ENCODE measurements at regions not wholly inside any gene's neighbourhood (a gene's known extent, or its start where the extent isn't known, plus 50 kb on each side); places are given as distances from the start of the nearest gene placed in this dataset.
A peak's percentile ranks its signal among the peaks of the same experiment; 100 is the strongest.

- H3K27ac ChIP-seq (ENCODE audit: low read length) = no peak overlapping the region
- H3K4me3 ChIP-seq (ENCODE audit: low read depth in 1 of 2, low read length in 2 of 2) = no peak overlapping the region
- no peaks in the 10 kb centered on the region for H3K27me3 ChIP-seq (ENCODE audit: low read depth, low read length)
- no peaks in the 10 kb centered on the region for H3K36me3 ChIP-seq (ENCODE audit: control insufficient read depth in 1 of 2, insufficient read depth in 2 of 2, low read length in 2 of 2)
- no peaks in the 10 kb centered on the region for H3K9me3 ChIP-seq (ENCODE audit: control insufficient read depth in 1 of 2, low read length in 2 of 2)
- H3K4me1 ChIP-seq (ENCODE audit: control insufficient read depth in 1 of 2, insufficient read depth in 2 of 2, low read length in 2 of 2) = no peaks in the 10 kb centered on the region
Observed at GRCh38 chr6:147103694-147104093, 100.5 kb upstream of the STXBP5 start.

- H3K9me3 ChIP-seq (ENCODE audit: control insufficient read depth in 1 of 2, low read length in 2 of 2) = no peaks in the 10 kb centered on the region
- no peak overlapping the region for H3K4me3 ChIP-seq (ENCODE audit: low read depth in 1 of 2, low read length in 2 of 2)
- no peaks in the 10 kb centered on the region for H3K4me1 ChIP-seq (ENCODE audit: control insufficient read depth in 1 of 2, insufficient read depth in 2 of 2, low read length in 2 of 2)
- no peaks in the 10 kb centered on the region for H3K36me3 ChIP-seq (ENCODE audit: control insufficient read depth in 1 of 2, insufficient read depth in 2 of 2, low read length in 2 of 2)
- H3K27me3 ChIP-seq (ENCODE audit: low read depth, low read length) = no peaks in the 10 kb centered on the region
- H3K27ac ChIP-seq (ENCODE audit: low read length) = no peak overlapping the region
Observed at GRCh38 chr6:147105786-147106185, 98.4 kb upstream of the STXBP5 start.

- H3K4me3 ChIP-seq (ENCODE audit: low read depth in 1 of 2, low read length in 2 of 2) = no peak overlapping the region
- no peaks in the 10 kb centered on the region for H3K27me3 ChIP-seq (ENCODE audit: low read depth, low read length)
- no peak overlapping the region for H3K27ac ChIP-seq (ENCODE audit: low read length)
Observed at GRCh38 chr6:147106759-147107401, 97.3 kb upstream of the STXBP5 start.

GRCh38 chr6:147108259-147108910 is 95.8 kb upstream of the STXBP5 start:
- no peaks in the 10 kb centered on the region for H3K27me3 ChIP-seq (ENCODE audit: low read depth, low read length)
- no peaks in the 10 kb centered on the region for H3K36me3 ChIP-seq (ENCODE audit: control insufficient read depth in 1 of 2, insufficient read depth in 2 of 2, low read length in 2 of 2)
- no peaks in the 10 kb centered on the region for H3K4me1 ChIP-seq (ENCODE audit: control insufficient read depth in 1 of 2, insufficient read depth in 2 of 2, low read length in 2 of 2)
- H3K9me3 ChIP-seq (ENCODE audit: control insufficient read depth in 1 of 2, low read length in 2 of 2) = no peaks in the 10 kb centered on the region
- no peak overlapping the region for H3K4me3 ChIP-seq (ENCODE audit: low read depth in 1 of 2, low read length in 2 of 2)
- H3K27ac ChIP-seq (ENCODE audit: low read length) = no peak overlapping the region

More at GRCh38 chr6:147106759-147107401, 97.3 kb upstream of the STXBP5 start:
- Histone ChIP-seq H3K9me3 (ENCODE audit: control insufficient read depth in 1 of 2, low read length in 2 of 2) (no peaks in the 10 kb centered on the region), H3K36me3 (ENCODE audit: control insufficient read depth in 1 of 2, insufficient read depth in 2 of 2, low read length in 2 of 2) (no peaks in the 10 kb centered on the region), H3K4me1 (ENCODE audit: control insufficient read depth in 1 of 2, insufficient read depth in 2 of 2, low read length in 2 of 2) (no peaks in the 10 kb centered on the region)

GRCh38 chr6:147109707-147110106 is 94.5 kb upstream of the STXBP5 start:
- Histone ChIP-seq H3K4me1 (ENCODE audit: control insufficient read depth in 1 of 2, insufficient read depth in 2 of 2, low read length in 2 of 2) (no peaks in the 10 kb centered on the region), H3K4me3 (ENCODE audit: low read depth in 1 of 2, low read length in 2 of 2) (no peak overlapping the region), H3K27me3 (ENCODE audit: low read depth, low read length) (no peaks in the 10 kb centered on the region), H3K27ac (ENCODE audit: low read length) (no peak overlapping the region), H3K9me3 (ENCODE audit: control insufficient read depth in 1 of 2, low read length in 2 of 2) (no peaks in the 10 kb centered on the region), H3K36me3 (ENCODE audit: control insufficient read depth in 1 of 2, insufficient read depth in 2 of 2, low read length in 2 of 2) (no peaks in the 10 kb centered on the region)

GRCh38 chr6:147116056-147116455 is 88.2 kb upstream of the STXBP5 start:
- Histone ChIP-seq H3K36me3 (ENCODE audit: control insufficient read depth in 1 of 2, insufficient read depth in 2 of 2, low read length in 2 of 2) (no peaks in the 10 kb centered on the region), H3K9me3 (ENCODE audit: control insufficient read depth in 1 of 2, low read length in 2 of 2) (no peaks in the 10 kb centered on the region)

GRCh38 chr6:147117011-147117410 is 87.2 kb upstream of the STXBP5 start:
- Histone ChIP-seq H3K4me1 (ENCODE audit: control insufficient read depth in 1 of 2, insufficient read depth in 2 of 2, low read length in 2 of 2) (no peaks in the 10 kb centered on the region), H3K27me3 (ENCODE audit: low read depth, low read length) (no peaks in the 10 kb centered on the region), H3K36me3 (ENCODE audit: control insufficient read depth in 1 of 2, insufficient read depth in 2 of 2, low read length in 2 of 2) (no peaks in the 10 kb centered on the region), H3K9me3 (ENCODE audit: control insufficient read depth in 1 of 2, low read length in 2 of 2) (no peaks in the 10 kb centered on the region), H3K27ac (ENCODE audit: low read length) (no peak overlapping the region), H3K4me3 (ENCODE audit: low read depth in 1 of 2, low read length in 2 of 2) (no peak overlapping the region)

More at GRCh38 chr6:147116056-147116455, 88.2 kb upstream of the STXBP5 start:
- H3K4me1 ChIP-seq (ENCODE audit: control insufficient read depth in 1 of 2, insufficient read depth in 2 of 2, low read length in 2 of 2) = no peaks in the 10 kb centered on the region
- H3K4me3 ChIP-seq (ENCODE audit: low read depth in 1 of 2, low read length in 2 of 2) = no peak overlapping the region
- H3K27ac ChIP-seq (ENCODE audit: low read length) = no peak overlapping the region
- H3K27me3 ChIP-seq (ENCODE audit: low read depth, low read length) = no peaks in the 10 kb centered on the region

- H3K4me3 ChIP-seq (ENCODE audit: low read depth in 1 of 2, low read length in 2 of 2) = peak overlapping the region; percentile 26 to 27
- no peaks in the 10 kb centered on the region for H3K27me3 ChIP-seq (ENCODE audit: low read depth, low read length)
- no peaks in the 10 kb centered on the region for H3K36me3 ChIP-seq (ENCODE audit: control insufficient read depth in 1 of 2, insufficient read depth in 2 of 2, low read length in 2 of 2)
- no peaks in the 10 kb centered on the region for H3K4me1 ChIP-seq (ENCODE audit: control insufficient read depth in 1 of 2, insufficient read depth in 2 of 2, low read length in 2 of 2)
- no peak overlapping the region for H3K27ac ChIP-seq (ENCODE audit: low read length)
- H3K9me3 ChIP-seq (ENCODE audit: control insufficient read depth in 1 of 2, low read length in 2 of 2) = no peaks in the 10 kb centered on the region
Observed at GRCh38 chr6:147117580-147117979, 86.6 kb upstream of the STXBP5 start.

- Histone ChIP-seq H3K36me3 (ENCODE audit: control insufficient read depth in 1 of 2, insufficient read depth in 2 of 2, low read length in 2 of 2) (no peaks in the 10 kb centered on the region), H3K9me3 (ENCODE audit: control insufficient read depth in 1 of 2, low read length in 2 of 2) (no peaks in the 10 kb centered on the region), H3K4me1 (ENCODE audit: control insufficient read depth in 1 of 2, insufficient read depth in 2 of 2, low read length in 2 of 2) (no peaks in the 10 kb centered on the region), H3K4me3 (ENCODE audit: low read depth in 1 of 2, low read length in 2 of 2) (no peak overlapping the region), H3K27ac (ENCODE audit: low read length) (no peak overlapping the region), H3K27me3 (ENCODE audit: low read depth, low read length) (no peaks in the 10 kb centered on the region)
Observed at GRCh38 chr6:147119310-147119709, 84.9 kb upstream of the STXBP5 start.

GRCh38 chr6:147122823-147123222 is 81.4 kb upstream of the STXBP5 start:
- Histone ChIP-seq H3K36me3 (ENCODE audit: control insufficient read depth in 1 of 2, insufficient read depth in 2 of 2, low read length in 2 of 2) (no peaks in the 10 kb centered on the region), H3K9me3 (ENCODE audit: control insufficient read depth in 1 of 2, low read length in 2 of 2) (no peaks in the 10 kb centered on the region), H3K27ac (ENCODE audit: low read length) (no peak overlapping the region), H3K4me1 (ENCODE audit: control insufficient read depth in 1 of 2, insufficient read depth in 2 of 2, low read length in 2 of 2) (no peaks in the 10 kb centered on the region), H3K27me3 (ENCODE audit: low read depth, low read length) (no peaks in the 10 kb centered on the region), H3K4me3 (ENCODE audit: low read depth in 1 of 2, low read length in 2 of 2) (no peak overlapping the region)

GRCh38 chr6:147126618-147127022 is 77.6 kb upstream of the STXBP5 start:
- no peaks in the 10 kb centered on the region for H3K9me3 ChIP-seq (ENCODE audit: control insufficient read depth in 1 of 2, low read length in 2 of 2)
- H3K27me3 ChIP-seq (ENCODE audit: low read depth, low read length) = no peaks in the 10 kb centered on the region
- no peaks in the 10 kb centered on the region for H3K4me1 ChIP-seq (ENCODE audit: control insufficient read depth in 1 of 2, insufficient read depth in 2 of 2, low read length in 2 of 2)
- no peak overlapping the region for H3K27ac ChIP-seq (ENCODE audit: low read length)
- no peak overlapping the region for H3K4me3 ChIP-seq (ENCODE audit: low read depth in 1 of 2, low read length in 2 of 2)
- no peaks in the 10 kb centered on the region for H3K36me3 ChIP-seq (ENCODE audit: control insufficient read depth in 1 of 2, insufficient read depth in 2 of 2, low read length in 2 of 2)

- Histone ChIP-seq H3K27me3 (ENCODE audit: low read depth, low read length) (no peaks in the 10 kb centered on the region), H3K27ac (ENCODE audit: low read length) (no peak overlapping the region), H3K9me3 (ENCODE audit: control insufficient read depth in 1 of 2, low read length in 2 of 2) (no peaks in the 10 kb centered on the region), H3K36me3 (ENCODE audit: control insufficient read depth in 1 of 2, insufficient read depth in 2 of 2, low read length in 2 of 2) (no peaks in the 10 kb centered on the region), H3K4me3 (ENCODE audit: low read depth in 1 of 2, low read length in 2 of 2) (no peak overlapping the region), H3K4me1 (ENCODE audit: control insufficient read depth in 1 of 2, insufficient read depth in 2 of 2, low read length in 2 of 2) (no peaks in the 10 kb centered on the region)
Observed at GRCh38 chr6:147127587-147127986, 76.6 kb upstream of the STXBP5 start.
